SK-N-MC (cell line): ENCODE measurements at regions not wholly inside any gene's neighbourhood (a gene's known extent, or its start where the extent isn't known, plus 50 kb on each side); places are given as distances from the start of the nearest gene placed in this dataset.

ENCODE experiments used
- EZH2 ChIP-seq: fragments of 200-600 bp; sonication (generic); IDR thresholded peaks from one replicate; pipeline ENCODE4 v1.6.1; 2017; ENCODE audit warnings: antibody characterized with exemption
- POLR2AphosphoS5 ChIP-seq: IDR thresholded peaks from 2 replicates; pipeline ENCODE4 v1.6.1; 2012; ENCODE audit warnings: mild to moderate bottlenecking, low read depth, low read length, borderline replicate concordance

DNA sequence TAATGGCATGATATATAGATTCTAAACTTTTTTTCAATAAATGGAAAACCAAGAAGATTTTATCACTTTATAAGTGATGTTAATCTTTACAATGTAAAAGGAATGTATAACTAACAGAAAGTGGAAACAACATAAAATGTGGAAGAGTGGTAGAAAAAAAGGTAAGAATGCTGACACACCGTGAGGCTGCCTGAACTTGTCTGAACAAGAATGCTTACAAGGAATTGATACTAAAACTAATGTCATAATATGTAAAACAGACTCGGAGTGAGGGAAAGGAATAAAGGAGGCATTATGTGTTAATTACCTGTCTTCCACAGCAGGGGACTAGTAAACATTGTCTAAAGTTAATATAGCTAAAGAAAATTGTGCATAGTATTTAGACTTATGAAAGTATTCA is 958.8 kb upstream of the TMEFF2 start:
- no peak for TF ChIP-seq POLR2AphosphoS5
- no peak for TF ChIP-seq EZH2
